Fibroblast of skin of scalp (primary cell): ENCODE measurements at regions not wholly inside any gene's neighbourhood (a gene's known extent, or its start where the extent isn't known, plus 50 kb on each side); places are given as distances from the start of the nearest gene placed in this dataset.
A peak's percentile ranks its signal among the peaks of the same experiment; 100 is the strongest.

Experiments
- DNase-seq: peaks from one replicate; pipeline ENCODE4 v3.0.0-alpha.2; 2013

GRCh38 chr3:150216866-150217600 lies 191.1 kb upstream of the TSC22D2 start:
- DNase-seq = no peak

DNA sequence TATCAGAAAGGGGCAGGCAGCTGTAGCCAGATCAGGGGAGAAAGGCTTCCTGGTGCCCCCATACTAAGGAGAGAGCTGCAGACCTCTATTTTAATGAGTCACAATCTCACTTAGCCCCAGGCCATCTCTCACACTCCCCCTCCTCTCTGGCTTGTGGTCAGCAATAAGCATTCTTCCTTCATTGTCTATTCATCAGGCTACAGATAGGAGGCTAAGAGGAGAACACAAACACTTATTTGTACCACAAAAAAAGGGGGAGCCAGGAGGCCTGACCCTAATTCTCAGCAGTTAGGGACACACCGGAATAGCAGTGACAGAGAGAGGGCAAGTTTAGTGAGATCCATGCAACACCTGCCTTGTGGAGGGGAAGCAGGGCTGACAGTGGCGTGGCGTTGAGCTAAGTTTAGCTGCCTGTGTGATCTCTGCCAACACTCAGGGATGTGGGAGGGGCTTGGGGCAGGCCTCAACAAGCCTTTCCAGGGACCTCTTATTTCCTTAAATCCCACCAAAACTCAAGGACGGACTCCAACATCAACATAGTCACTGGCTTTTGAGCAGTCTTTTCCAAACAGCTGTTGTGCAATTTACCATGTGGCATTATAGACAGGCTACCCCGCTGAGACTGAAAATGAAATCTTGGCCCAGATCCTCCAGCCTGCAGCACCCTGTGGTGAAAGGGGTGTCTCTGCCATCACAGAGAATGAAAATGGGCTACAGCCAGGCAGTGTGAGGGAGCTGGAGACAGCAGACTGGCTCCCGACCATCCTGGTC lies 191.9 kb upstream of the TSC22D2 start:
- peak; percentile 96 for DNase-seq

GRCh38 chr3:150215616-150216015 lies 192.5 kb upstream of the TSC22D2 start:
- peak; percentile 37 for DNase-seq

GRCh38 chr3:150213577-150213976 lies 194.5 kb upstream of the TSC22D2 start:
- no peak for DNase-seq

DNA sequence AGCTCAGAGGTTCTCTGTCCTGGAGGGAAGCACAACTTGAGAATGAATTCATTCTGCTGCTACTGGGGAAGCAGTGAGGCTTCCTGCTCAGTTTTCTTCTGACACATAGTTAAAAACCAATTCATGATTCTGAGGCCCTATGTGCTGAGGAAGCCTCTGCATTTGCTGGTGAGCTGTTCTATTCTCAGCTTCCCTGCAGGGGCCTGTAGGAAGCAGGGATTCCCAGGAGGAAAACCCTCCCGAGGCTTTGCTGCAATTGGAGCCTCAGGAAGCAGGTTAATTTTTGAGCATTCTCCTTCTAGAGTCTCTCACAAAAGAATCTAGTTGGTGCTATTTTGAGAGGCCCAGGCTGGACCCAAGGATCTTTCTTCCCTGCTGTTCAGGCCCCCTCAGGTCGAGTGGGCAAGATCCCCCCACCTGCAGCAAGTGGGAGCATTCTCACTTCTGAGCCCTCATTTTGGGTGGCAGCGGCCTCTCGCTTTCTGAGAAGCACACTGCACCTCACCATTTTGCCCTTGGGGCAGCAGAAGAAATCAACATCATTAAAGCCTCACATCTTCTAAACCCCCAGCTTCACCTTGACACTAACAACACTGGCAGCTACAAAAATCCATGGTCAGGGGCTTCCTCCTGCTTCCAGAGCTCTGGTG lies 197.5 kb upstream of the TSC22D2 start:
- peak; percentile 37 for DNase-seq

DNA sequence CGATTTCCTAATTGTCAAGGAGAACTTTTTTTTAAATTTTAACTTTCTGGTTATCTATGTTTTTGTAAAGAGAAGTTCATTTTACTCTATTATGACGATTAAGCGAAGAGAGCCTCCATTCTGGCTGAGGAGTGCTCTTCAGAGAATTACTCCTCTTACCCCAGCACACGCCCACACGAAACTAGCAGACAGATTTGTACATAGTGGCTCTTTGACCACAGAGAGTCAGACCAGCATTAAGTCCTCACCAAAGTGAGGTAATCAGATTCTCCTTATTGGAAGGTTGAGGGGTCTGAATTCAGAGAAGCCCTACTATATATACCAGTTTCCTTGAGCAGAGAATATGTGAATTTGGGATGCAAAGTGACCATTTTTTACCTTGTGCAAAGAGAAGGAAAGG lies 204.8 kb upstream of the TSC22D2 start:
- no peak for DNase-seq

DNA sequence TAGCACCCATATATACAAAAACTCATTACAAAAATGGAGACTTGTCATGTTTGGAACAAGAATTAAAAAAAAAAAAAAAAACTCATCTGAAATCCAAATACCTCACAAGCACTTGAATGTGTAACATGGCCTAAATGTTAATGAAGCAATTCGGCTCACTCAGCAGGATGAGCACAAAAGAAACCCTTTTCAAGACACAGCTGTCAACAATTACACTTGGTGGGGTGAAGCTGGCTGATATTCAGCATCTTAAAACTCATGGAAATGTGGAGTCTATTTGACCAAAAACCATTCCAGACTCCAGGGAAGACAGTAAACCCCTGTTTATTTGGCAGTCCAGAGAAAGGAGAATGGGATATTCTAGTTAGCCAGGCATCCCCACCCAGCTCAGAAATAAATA lies 205.4 kb upstream of the TSC22D2 start:
- DNase-seq = peak; percentile 49

DNA sequence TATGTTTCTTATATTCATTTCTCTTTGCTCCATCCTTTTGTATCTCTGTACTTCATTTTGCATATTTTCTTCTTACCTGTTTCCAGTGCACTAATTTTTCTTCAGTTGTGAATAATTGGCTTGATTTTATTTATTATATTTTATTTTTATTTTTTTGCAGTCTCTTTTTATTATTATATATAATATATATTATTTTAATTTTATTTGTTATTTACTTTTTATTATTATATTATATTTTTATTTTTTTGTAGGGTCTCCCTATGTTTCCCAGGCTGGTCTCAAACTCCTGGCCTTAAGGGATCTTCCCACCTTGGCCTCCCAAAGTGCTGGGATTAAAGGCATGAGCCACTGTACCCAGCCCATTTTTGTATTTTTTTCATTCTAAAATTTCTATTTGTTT lies 213.1 kb upstream of the TSC22D2 start:
- DNase-seq = no peak

DNA sequence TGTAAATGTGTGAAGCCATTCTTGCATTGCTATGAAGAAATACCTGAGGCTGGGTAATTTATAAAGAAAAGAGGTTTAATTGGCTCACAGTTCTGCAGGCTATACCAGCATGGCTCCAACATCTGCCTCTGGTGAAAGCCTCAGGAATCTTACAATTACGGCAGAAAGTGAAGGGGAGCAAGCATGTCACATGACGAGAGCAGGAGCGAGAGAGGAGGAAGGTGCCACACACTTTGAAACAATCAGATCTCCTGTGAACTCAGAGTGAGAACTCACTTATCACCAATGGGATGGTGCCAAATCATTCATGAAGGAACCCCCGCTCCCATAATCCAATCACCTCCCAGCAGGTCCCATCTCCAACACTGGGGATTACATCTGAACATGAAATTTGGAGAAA lies 213.6 kb upstream of the TSC22D2 start:
- no peak for DNase-seq

- peak; percentile 75 for DNase-seq
Observed at GRCh38 chr3:150184426-150185071, 213.9 kb upstream of the PFN2 start.

DNA sequence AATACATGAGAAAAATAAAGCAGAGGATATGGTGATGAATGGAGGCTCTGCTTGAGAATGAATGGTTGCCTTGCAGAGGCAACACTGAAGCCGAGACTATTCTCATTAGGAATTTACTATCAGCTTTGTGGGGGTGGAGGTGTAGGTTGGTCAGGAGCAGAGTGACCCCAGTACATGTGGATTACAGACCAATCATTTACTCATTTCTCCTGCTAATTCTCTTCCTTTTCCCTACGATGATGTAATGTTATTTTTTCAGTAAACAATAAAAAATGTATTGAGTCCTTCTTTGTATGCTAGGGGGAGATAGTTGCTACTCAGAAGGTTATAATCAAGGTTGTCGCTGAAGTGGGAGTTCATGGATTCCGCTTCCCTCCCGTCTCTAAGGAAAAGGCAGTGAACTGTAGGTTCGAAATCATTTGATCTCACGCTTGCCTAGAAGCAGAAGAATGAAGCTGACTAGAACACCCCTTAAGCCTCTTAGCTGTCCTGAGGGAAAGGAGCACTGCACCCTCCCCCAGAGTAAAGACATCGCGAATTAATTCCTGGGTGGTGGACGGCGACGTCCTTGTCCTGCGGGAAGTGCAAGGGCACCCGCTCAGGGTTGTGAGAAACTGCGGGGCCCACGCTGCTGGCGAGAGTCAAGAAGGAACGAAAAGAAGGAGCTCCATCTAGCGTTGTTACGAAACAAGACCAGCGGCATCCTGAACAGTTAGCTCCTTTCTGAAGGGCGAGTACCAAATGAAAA lies 213.2 kb upstream of the PFN2 start:
- DNase-seq = peak; percentile 87

DNA sequence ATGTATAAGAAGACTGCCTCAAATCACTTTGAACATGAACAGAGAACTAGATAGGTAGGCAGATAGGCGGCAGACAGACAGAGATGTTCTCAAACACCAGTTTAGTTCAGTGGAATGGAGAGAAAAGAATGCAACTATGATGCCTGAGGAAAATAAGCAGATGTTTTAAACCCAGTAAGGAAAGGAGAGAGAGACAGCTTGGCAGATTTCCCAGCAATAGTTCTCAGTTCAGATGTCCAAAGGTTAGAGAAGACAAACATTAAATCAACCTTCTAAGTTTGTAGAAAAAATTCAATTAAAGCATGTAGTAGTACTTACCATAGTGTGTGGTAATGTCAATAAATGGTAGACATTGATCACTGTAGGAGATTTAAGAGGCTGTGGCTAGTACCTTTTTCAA lies 209.6 kb upstream of the PFN2 start:
- peak; percentile 88 for DNase-seq

GRCh38 chr3:150179330-150179729 lies 208.6 kb upstream of the PFN2 start:
- DNase-seq = no peak

DNA sequence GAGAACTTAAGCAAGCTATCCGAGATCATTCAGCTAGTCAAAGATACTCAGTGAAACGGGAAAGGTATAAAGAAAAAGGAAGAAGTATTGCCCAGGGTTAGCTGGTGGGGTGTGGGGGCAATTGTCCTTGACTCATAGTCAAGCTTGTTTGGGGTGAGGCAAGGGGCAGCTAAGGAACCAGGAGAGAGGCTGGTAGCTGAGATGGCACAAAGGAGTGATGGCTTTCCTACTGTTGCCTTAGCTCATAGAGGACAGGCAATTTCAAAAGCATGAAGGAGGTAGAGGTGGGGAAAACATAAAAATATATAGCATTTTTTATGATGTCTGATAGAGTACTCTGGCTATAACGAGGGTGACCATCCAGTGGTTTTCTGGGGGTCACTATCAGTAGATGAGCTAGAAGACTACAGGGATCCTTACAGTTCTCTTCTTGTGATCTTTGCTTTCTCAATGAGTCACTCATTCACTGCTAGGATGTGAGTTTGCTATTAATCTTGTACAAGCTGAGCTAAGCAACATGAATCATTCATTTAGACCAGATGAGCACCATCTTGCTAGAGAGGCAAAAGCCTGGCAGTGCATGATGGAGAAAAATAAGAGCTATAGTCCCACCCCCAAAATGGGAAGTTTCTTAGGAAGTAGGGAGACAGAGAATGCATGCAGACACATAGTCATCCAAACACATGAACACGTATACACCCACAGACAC lies 207.1 kb upstream of the PFN2 start:
- peak; percentile 78 for DNase-seq

- DNase-seq = peak; percentile 15
Observed at GRCh38 chr3:150174179-150174578, 203.5 kb upstream of the PFN2 start.

DNA sequence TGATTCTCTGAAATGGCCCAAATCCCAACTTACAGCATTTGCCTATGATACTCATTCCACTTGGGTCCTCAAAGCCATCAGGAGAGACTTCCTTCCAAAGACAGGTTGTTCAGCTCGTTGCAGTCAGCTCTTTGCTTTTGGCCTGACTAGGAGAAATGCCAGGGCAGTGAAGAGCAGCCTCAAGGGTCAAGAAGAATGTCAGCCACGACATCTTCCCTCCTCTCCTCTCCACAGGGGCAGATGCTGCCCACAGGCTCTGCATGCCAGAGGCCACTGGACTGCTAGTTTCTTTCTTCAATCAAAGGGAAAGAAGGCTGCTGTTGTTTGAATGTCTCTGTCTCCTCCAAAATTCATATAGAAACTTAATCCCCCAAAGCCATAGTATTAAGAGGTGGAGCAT lies 201.7 kb upstream of the PFN2 start:
- no peak for DNase-seq

- no peak for DNase-seq
Observed at GRCh38 chr3:150170852-150171520, 200.3 kb upstream of the PFN2 start.

DNA sequence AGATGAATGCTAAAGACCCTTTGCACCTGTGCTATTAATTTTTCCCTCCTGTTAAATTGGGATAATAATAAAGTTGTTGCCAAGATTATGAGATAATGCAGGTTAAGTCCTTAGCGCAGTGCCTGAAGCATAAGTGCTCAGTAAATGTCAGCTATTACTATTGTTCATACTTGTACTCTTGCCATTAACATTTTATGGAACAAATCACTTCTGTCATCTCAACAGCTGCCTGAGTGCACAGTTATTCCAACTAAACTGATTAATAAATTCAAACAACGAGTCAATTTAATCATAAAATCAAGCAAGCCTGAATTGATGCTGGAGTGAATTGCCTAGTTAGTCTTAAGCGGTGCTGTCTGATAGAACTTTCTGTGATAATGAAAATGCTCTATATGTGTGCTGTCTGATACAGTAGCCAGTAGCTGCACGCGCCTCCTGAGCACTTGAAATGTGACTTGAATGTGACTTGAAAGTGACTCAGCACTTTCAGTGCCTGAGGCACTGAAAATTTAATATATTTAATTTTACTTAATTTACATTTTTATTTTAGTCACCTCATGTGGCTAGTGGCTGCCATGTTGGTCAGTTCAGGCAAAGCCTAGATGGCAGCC lies 198.7 kb upstream of the PFN2 start:
- DNase-seq = no peak

DNA sequence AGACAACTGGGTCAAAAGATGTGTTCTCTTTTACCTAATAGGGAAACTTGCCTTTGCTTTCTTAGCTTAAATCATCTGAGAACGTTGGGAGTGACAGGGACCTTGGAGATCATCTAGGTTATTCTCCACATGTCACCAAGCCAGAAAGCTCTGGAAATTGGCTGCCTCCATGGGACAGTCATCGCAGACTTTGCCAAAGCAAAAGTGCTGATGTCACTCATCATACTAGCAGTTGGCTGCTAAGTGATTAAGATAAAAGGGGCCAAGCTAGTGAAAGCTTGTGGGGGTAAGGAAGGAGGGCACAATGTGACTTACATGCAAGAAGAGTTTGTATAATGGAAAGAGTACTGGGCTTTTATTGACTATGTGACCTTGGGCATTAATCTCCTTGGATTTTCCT lies 198.0 kb upstream of the PFN2 start:
- DNase-seq = peak; percentile 22

DNA sequence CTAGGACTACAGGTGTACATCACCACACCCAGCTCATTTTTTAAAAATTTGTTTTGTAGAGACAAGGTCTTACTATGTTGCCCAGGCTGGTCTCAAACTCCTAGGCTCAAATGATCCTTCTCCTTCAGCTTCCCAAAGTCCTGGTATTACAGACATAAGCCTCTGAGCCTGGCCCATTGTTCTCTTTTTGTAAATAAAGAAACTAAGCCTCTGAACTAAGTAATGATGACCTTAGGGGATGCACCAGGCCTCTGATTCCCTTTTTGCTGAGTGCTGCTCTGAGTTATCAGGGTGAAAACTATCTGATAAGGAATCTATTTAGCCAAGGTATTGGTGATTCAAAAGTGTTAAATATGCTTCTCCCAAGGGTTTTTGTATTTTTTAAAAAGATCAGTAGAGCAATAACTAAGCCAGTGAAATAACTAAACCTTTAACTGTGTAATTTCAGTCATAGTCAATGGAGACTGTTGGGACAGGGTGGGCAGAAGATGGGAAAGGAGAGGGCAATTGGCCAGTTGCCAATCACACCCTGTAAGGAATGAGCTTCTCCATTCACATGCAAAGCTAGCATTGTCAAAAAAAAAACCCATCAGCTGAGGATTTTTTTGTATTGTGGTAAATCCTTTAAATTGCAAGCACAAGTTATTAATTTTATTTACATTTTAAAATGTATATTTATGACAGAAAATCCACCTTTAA lies 194.8 kb upstream of the PFN2 start:
- DNase-seq = no peak
